ENCODE measurements at regions not wholly inside any gene's neighbourhood (a gene's known extent, or its start where the extent isn't known, plus 50 kb on each side); places are given as distances from the start of the nearest gene placed in this dataset.
"Not testable (repeated sequence)": the region's sequence is repeated elsewhere in the genome, so short reads cannot be mapped to it uniquely, and the experiment has no call there.

GRCh38 chr3:68676136-68676535 lies 256.2 kb downstream of the TAFA4 start:
- no peak for DNase-seq (ENCODE audit: low read depth)

- no peak for DNase-seq (ENCODE audit: low read depth)
Measured at GRCh38 chr3:68667346-68667745, 265.0 kb downstream of the TAFA4 start.

GRCh38 chr3:68666429-68667136 lies 265.8 kb downstream of the TAFA4 start:
- no peak for DNase-seq (ENCODE audit: low read depth)

- no peak for DNase-seq (ENCODE audit: low read depth)
Measured at GRCh38 chr3:68664276-68664675, 268.1 kb downstream of the TAFA4 start.

GRCh38 chr3:68662176-68662575 lies 270.2 kb downstream of the TAFA4 start:
- DNase-seq (ENCODE audit: low read depth), result no peak

GRCh38 chr3:68650657-68651056 lies 281.7 kb downstream of the TAFA4 start:
- not testable (repeated sequence) for DNase-seq (ENCODE audit: low read depth)

GRCh38 chr3:68648494-68648893 lies 283.9 kb downstream of the TAFA4 start:
- no peak for DNase-seq (ENCODE audit: low read depth)

- no peak for DNase-seq (ENCODE audit: low read depth)
Measured at GRCh38 chr3:68631850-68632545, 300.3 kb downstream of the TAFA4 start.

- DNase-seq (ENCODE audit: low read depth), result no peak
Measured at GRCh38 chr3:68620211-68620610, 312.1 kb downstream of the TAFA4 start.

GRCh38 chr3:68614087-68614486 lies 318.3 kb downstream of the TAFA4 start:
- DNase-seq (ENCODE audit: low read depth), result no peak

GRCh38 chr3:68571321-68571720 lies 361.0 kb downstream of the TAFA4 start:
- no peak for DNase-seq (ENCODE audit: low read depth)

GRCh38 chr3:68560728-68561127 lies 371.6 kb downstream of the TAFA4 start:
- no peak for DNase-seq (ENCODE audit: low read depth)

- no peak for DNase-seq (ENCODE audit: low read depth)
Measured at GRCh38 chr3:68535782-68536181, 396.6 kb downstream of the TAFA4 start.

- DNase-seq (ENCODE audit: low read depth), result no peak
Measured at GRCh38 chr3:68523330-68523729, 409.0 kb downstream of the TAFA4 start.

- DNase-seq (ENCODE audit: low read depth), result no peak
Measured at GRCh38 chr3:68515237-68515636, 417.1 kb downstream of the TAFA4 start.

GRCh38 chr3:68504201-68504600 lies 428.1 kb downstream of the TAFA4 start:
- DNase-seq (ENCODE audit: low read depth), result no peak

- DNase-seq (ENCODE audit: low read depth), result not testable (repeated sequence)
Measured at GRCh38 chr3:68485845-68486244, 446.5 kb downstream of the TAFA4 start.

GRCh38 chr3:68485051-68485450 lies 447.3 kb downstream of the TAFA4 start:
- no peak for DNase-seq (ENCODE audit: low read depth)

GRCh38 chr3:68483601-68484000 lies 448.7 kb downstream of the TAFA4 start:
- DNase-seq (ENCODE audit: low read depth), result no peak

GRCh38 chr3:68483041-68483440 lies 449.3 kb downstream of the TAFA4 start:
- no peak for DNase-seq (ENCODE audit: low read depth)

- DNase-seq (ENCODE audit: low read depth), result no peak
Measured at GRCh38 chr3:68482565-68482964, 449.8 kb downstream of the TAFA4 start.

GRCh38 chr3:68479779-68480178 lies 452.6 kb downstream of the TAFA4 start:
- no peak for DNase-seq (ENCODE audit: low read depth)

- no peak for DNase-seq (ENCODE audit: low read depth)
Measured at GRCh38 chr3:68468695-68469375, 463.5 kb downstream of the TAFA4 start.
